Colonic mucosa (tissue), 4 donors: ENCODE measurements at regions not wholly inside any gene's neighbourhood (a gene's known extent, or its start where the extent isn't known, plus 50 kb on each side); places are given as distances from the start of the nearest gene placed in this dataset.

Source experiments
- DNase-seq: peaks from one replicate; pipeline ENCODE4 v3.0.0-alpha.2; 2020
- H3K27ac ChIP-seq: fragments of 200-600 bp; one replicate; pipeline ENCODE4 v1.8.0; 2021
- H3K27me3 ChIP-seq: fragments of 200-600 bp; one replicate; pipeline ENCODE4 v1.8.0; 2021
- H3K36me3 ChIP-seq: fragments of 200-600 bp; one replicate; pipeline ENCODE4 v1.8.0; 2021
- H3K4me1 ChIP-seq: fragments of 200-600 bp; one replicate; pipeline ENCODE4 v1.8.0; 2021; ENCODE audit warnings: mild to moderate bottlenecking
- H3K4me3 ChIP-seq: fragments of 200-600 bp; one replicate; pipeline ENCODE4 v1.8.0; 2021
- H3K9ac ChIP-seq, 2 donors: one replicate each; pipeline ENCODE4 v1.7.0; 2013; ENCODE audit warnings: control low read depth in 2 of 2, low read depth in 2 of 2, low read length in 2 of 2
- H3K9me3 ChIP-seq: fragments of 200-600 bp; one replicate; pipeline ENCODE4 v1.8.0; 2021
- CTCF ChIP-seq: fragments of 200-600 bp; IDR thresholded peaks from one replicate; pipeline ENCODE4 v1.8.0; 2022; ENCODE audit warnings: antibody characterized with exemption, mild to moderate bottlenecking
- intact Hi-C: fragments of 100-400 bp; cut with DNase I; formaldehyde crosslinking; loops from one replicate; pipeline ENCODE4 v1.14.1; 2022
- donor health status: healthy.
- donor health status: DM: no; HTN: no; CAD: no.
- donor health status: DM: no; HTN: no; CAD: no.

GRCh38 chr3:41144631-41145030 is 54.7 kb upstream of the CTNNB1 start:
- Histone ChIP-seq H3K27me3 (no peaks in the 10 kb centered on the region), H3K4me1 (no peaks in the 10 kb centered on the region), H3K36me3 (no peaks in the 10 kb centered on the region), H3K27ac (no peak overlapping the region), H3K9ac (no peak overlapping the region), H3K9me3 (no peaks in the 10 kb centered on the region), H3K4me3 (no peak overlapping the region)
- intact Hi-C loops: no loop called here
- no peak for TF ChIP-seq CTCF
- no peak for DNase-seq

GRCh38 chr3:41148478-41148877 is 50.8 kb upstream of the CTNNB1 start:
- TF ChIP-seq CTCF: no peak
- intact Hi-C loops: no loop called here
- DNase-seq: no peak
- Histone ChIP-seq H3K4me3 (no peak overlapping the region), H3K27ac (no peak overlapping the region), H3K27me3 (no peaks in the 10 kb centered on the region), H3K9ac (no peak overlapping the region), H3K9me3 (no peaks in the 10 kb centered on the region), H3K36me3 (no peaks in the 10 kb centered on the region), H3K4me1 (no peaks in the 10 kb centered on the region)

GRCh38 chr3:41148901-41149300 is 50.4 kb upstream of the CTNNB1 start:
- Histone ChIP-seq H3K4me3 (no peak overlapping the region), H3K27ac (no peak overlapping the region), H3K9me3 (no peaks in the 10 kb centered on the region), H3K27me3 (no peaks in the 10 kb centered on the region), H3K4me1 (no peaks in the 10 kb centered on the region), H3K36me3 (no peaks in the 10 kb centered on the region), H3K9ac (no peak overlapping the region)
- TF ChIP-seq CTCF: no peak
- intact Hi-C loops: no loop called here
- DNase-seq: no peak
